Peyer's patch (tissue), 4 donors: ENCODE measurements at regions not wholly inside any gene's neighbourhood (a gene's known extent, or its start where the extent isn't known, plus 50 kb on each side); places are given as distances from the start of the nearest gene placed in this dataset.

ENCODE experiments used
- DNase-seq, 3 donors: peaks; one replicate each; pipeline ENCODE4 v3.0.0-alpha.2; 2017 to 2019
- H3K27ac ChIP-seq, 4 donors: fragments of 200-600 bp; sonication (generic); one replicate each; pipeline ENCODE4 v1.5.1; 2016 to 2019
- H3K27me3 ChIP-seq, 2 donors: fragments of 200-600 bp; sonication (generic); one replicate each; pipeline ENCODE4 v1.5.1; 2019
- H3K36me3 ChIP-seq, 3 donors: fragments of 200-600 bp; sonication (generic); one replicate each; pipeline ENCODE4 v1.5.1; 2016 to 2019
- H3K4me1 ChIP-seq, 4 donors: fragments of 200-600 bp; sonication (generic); one replicate each; pipeline ENCODE4 v1.5.1; 2016 to 2019
- H3K4me3 ChIP-seq, 4 donors: fragments of 200-600 bp; sonication (generic); 1 replicate in 3 of 4; 2 replicates in 1 of 4; pipeline ENCODE4 v1.5.1; 2016 to 2019; ENCODE audit warnings: mild to moderate bottlenecking in 1 of 4
- H3K9me3 ChIP-seq, 4 donors: fragments of 200-600 bp; sonication (generic); one replicate each; pipeline ENCODE4 v1.5.1; 2016 to 2019; ENCODE audit warnings: mild to moderate bottlenecking in 1 of 4
- CTCF ChIP-seq, 6 experiments: fragments of 450-650 bp in 4 of 6; fragments of 200-600 bp in 2 of 6; sonication (generic) in 1 of 6; IDR thresholded peaks; one replicate each; pipeline ENCODE4 v1.5.1; 2017 to 2019; ENCODE audit warnings: antibody characterized with exemption in 6 of 6, mild to moderate bottlenecking in 3 of 6, moderate library complexity in 1 of 6
- POLR2A ChIP-seq, 2 donors: fragments of 450-650 bp; IDR thresholded peaks; one replicate each; pipeline ENCODE4 v1.5.1; 2017; ENCODE audit warnings: antibody characterized with exemption in 2 of 2, mild to moderate bottlenecking in 2 of 2, moderate library complexity in 2 of 2

DNA sequence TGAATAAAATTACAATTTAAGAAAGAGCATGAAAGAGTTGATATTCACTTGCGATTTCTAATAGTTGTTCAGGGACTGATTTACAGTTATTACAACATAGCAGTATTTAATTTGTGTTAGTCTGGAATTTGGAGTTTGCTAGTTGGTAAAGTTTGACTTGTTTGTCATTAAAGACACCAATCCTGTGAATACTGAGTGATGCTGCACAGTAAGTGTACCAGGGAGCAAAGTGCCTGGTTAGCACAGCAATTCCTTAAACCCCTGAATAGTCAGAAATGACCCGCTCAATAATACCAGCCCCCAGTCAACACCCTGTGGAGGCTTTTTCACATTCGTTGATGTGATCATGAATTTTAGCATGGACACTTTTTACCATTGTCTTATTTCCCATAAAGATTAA, 122.2 kb upstream of the GC start:
- TF ChIP-seq POLR2A (IDR thresholded peaks at IDR 0.05): no peak
- no peak for TF ChIP-seq CTCF (IDR thresholded peaks at IDR 0.05)
- no peaks in the 10 kb centered on the region for H3K4me1 ChIP-seq
- no peak for DNase-seq
- H3K9me3 ChIP-seq: peaks cover 0 to 6% (median 0%) of the 10 kb centered on the region in 4 donors
- no peaks in the 10 kb centered on the region for H3K36me3 ChIP-seq
- H3K27me3 ChIP-seq: no peaks in the 10 kb centered on the region
- no peak overlapping the region for H3K27ac ChIP-seq
- no peak overlapping the region for H3K4me3 ChIP-seq

- Histone ChIP-seq H3K9me3 (peaks cover 0 to 6% (median 0%) of the 10 kb centered on the region in 4 donors), H3K27ac (no peak overlapping the region), H3K27me3 (no peaks in the 10 kb centered on the region), H3K4me1 (no peaks in the 10 kb centered on the region), H3K4me3 (no peak overlapping the region), H3K36me3 (no peaks in the 10 kb centered on the region)
- no peak for DNase-seq
- TF ChIP-seq CTCF (IDR thresholded peaks at IDR 0.05) (no peak), POLR2A (IDR thresholded peaks at IDR 0.05) (no peak)
These were observed 123.2 kb upstream of the GC start for GRCh38 chr4:71907071-71907470.

GRCh38 chr4:71907782-71908181, 123.9 kb upstream of the GC start:
- no peaks in the 10 kb centered on the region for H3K36me3 ChIP-seq
- H3K9me3 ChIP-seq: peaks cover 0 to 6% (median 0%) of the 10 kb centered on the region in 4 donors
- no peaks in the 10 kb centered on the region for H3K27me3 ChIP-seq
- no peak overlapping the region for H3K4me3 ChIP-seq
- H3K27ac ChIP-seq: no peak overlapping the region
- DNase-seq: no peak
- TF ChIP-seq CTCF (IDR thresholded peaks at IDR 0.05) (no peak), POLR2A (IDR thresholded peaks at IDR 0.05) (no peak)
- H3K4me1 ChIP-seq: no peaks in the 10 kb centered on the region

DNA sequence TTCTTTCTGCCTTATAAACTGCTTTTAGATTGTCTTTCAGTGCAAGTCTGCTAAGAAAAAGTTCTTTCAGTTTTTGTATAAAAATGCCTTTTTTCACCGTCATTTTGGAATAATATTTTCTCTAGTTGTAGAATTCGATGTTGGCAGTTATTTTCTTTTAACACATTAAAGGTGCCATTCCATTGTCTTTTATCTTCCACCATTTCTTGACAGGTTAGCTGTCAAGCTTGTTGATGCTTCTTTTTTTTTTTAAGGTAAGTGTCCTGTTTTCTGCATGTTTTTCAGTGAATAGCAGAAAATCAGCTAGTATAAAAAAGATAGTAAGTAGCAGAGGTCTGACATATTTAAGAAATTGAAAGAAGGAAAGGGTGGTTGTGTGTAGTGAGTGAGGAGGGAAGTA, 118.5 kb upstream of the NPFFR2 start:
- Histone ChIP-seq H3K36me3 (no peaks in the 10 kb centered on the region), H3K4me1 (no peaks in the 10 kb centered on the region), H3K4me3 (no peak overlapping the region), H3K27ac (no peak overlapping the region), H3K9me3 (no peaks in the 10 kb centered on the region), H3K27me3 (no peaks in the 10 kb centered on the region)
- no peak for DNase-seq
- TF ChIP-seq CTCF (IDR thresholded peaks at IDR 0.05): no peak
- TF ChIP-seq POLR2A (IDR thresholded peaks at IDR 0.05): no peak

DNA sequence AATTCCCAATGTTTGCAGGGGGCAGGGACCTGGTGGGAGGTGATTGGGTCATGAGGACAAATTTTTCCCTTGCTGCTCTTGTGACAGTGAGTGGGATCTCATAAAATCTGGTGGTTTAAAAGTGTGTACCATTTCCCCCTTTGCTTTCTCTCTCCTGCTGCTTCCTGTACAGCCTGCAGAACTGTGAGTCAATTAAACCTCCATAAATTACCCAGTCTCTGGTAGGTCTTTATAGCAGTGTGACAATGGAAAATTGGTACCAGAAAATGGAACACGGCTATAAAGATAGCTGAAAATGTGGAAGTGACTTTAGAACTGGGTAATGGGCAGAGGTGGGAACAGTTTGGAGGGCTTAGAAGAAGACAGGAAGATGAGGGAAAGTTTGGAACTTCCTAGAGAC, 108.7 kb upstream of the NPFFR2 start:
- Histone ChIP-seq H3K4me1 (no peaks in the 10 kb centered on the region), H3K4me3 (no peak overlapping the region), H3K27ac (no peak overlapping the region), H3K27me3 (no peaks in the 10 kb centered on the region), H3K36me3 (no peaks in the 10 kb centered on the region), H3K9me3 (no peaks in the 10 kb centered on the region)
- DNase-seq: no peak
- TF ChIP-seq POLR2A (IDR thresholded peaks at IDR 0.05) (no peak), CTCF (IDR thresholded peaks at IDR 0.05) (no peak)

DNA sequence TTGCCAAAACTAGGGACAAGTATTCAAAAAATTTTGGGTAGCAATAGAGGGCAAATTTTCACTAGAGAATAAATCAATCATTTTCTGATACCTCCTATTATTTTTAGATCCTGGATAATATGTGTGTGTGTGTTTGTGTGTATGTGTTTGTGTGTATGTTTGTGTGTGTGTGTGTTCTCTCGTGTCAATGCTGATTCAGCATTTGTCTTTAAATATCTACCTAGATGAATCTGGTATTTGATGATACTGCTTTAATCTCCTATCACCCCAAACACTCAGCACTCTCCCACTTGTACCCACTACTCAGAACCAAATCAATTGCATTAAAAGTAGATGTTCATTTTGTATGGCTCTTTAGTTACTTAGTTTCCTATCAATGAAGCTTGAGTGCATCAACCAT, 101.3 kb upstream of the NPFFR2 start:
- TF ChIP-seq CTCF (IDR thresholded peaks at IDR 0.05): no peak
- no peak for TF ChIP-seq POLR2A (IDR thresholded peaks at IDR 0.05)
- no peak for DNase-seq
- no peaks in the 10 kb centered on the region for H3K27me3 ChIP-seq
- no peaks in the 10 kb centered on the region for H3K36me3 ChIP-seq
- no peaks in the 10 kb centered on the region for H3K9me3 ChIP-seq
- no peak overlapping the region for H3K4me3 ChIP-seq
- no peak overlapping the region for H3K27ac ChIP-seq
- no peaks in the 10 kb centered on the region for H3K4me1 ChIP-seq
